ENCODE measurements at regions not wholly inside any gene's neighbourhood (a gene's known extent, or its start where the extent isn't known, plus 50 kb on each side); places are given as distances from the start of the nearest gene placed in this dataset.

DNA sequence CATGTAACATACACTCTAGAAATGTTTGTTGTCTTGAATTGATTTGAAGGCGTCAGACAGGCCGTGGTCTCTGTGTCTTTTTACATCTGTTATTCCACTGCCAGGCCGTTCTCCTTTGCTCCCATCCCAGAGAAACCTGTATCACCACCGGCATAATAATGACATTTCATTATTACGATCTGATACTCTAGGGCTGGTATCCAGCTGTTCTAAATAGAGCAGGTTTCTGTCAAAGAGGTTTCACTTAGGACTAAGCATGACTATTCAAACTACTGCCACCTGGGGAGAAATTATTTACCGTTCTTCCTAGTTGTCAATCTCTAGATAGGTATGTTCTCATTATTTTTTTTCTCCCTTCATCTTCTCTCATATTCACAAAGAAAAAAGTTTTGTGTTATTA, 1016.2 kb upstream of the EEF2KMT start:
- intact Hi-C loops (cut with DNase I; ENCODE audit: low total_unique reads), result no loop called here
- H3K4me3 ChIP-seq, result no peak overlapping the region
- DNase-seq, result no peak
- H3K36me3 ChIP-seq, result no peaks in the 10 kb centered on the region
- TF ChIP-seq POLR2A (IDR thresholded peaks at IDR 0.05), result no peak
- TF ChIP-seq, protein P1, sequence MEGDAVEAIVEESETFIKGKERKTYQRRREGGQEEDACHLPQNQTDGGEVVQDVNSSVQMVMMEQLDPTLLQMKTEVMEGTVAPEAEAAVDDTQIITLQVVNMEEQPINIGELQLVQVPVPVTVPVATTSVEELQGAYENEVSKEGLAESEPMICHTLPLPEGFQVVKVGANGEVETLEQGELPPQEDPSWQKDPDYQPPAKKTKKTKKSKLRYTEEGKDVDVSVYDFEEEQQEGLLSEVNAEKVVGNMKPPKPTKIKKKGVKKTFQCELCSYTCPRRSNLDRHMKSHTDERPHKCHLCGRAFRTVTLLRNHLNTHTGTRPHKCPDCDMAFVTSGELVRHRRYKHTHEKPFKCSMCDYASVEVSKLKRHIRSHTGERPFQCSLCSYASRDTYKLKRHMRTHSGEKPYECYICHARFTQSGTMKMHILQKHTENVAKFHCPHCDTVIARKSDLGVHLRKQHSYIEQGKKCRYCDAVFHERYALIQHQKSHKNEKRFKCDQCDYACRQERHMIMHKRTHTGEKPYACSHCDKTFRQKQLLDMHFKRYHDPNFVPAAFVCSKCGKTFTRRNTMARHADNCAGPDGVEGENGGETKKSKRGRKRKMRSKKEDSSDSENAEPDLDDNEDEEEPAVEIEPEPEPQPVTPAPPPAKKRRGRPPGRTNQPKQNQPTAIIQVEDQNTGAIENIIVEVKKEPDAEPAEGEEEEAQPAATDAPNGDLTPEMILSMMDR (IDR thresholded peaks at IDR 0.05 in 4 of 5, conservative IDR thresholded peaks at IDR 0.05 in 1 of 5), result no peak
- H3K27me3 ChIP-seq, result no peaks in the 10 kb centered on the region
- ATAC-seq, result no peak
- H3K9me3 ChIP-seq, result no peaks in the 10 kb centered on the region
- in situ Hi-C loops (cut with MboI; ENCODE audit: low sequenced_read_pairs in 4 of 4), result no loop called here
- no peak overlapping the region for H3K27ac ChIP-seq
- no peaks in the 10 kb centered on the region for H3K4me1 ChIP-seq

DNA sequence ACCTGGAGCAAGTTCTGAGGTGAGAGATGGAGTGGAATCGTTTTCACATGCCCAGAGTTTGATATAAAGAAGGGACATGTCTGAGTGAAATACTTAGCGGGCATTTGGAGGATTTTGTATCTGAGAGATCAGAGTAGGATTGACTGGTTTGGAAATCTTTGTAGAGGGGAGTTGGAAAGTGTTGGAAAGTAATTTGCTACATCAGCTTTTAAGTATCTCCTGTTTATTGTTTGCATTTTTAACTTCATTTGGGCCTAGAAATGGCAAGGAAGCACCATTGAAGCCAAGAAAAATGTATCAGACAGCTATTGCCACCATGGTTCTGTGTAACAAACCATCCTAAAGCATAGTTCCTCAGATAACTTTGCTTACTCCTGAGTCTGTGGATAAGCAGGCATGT, 1015.1 kb upstream of the EEF2KMT start:
- intact Hi-C loops (cut with DNase I; ENCODE audit: low total_unique reads), result no loop called here
- in situ Hi-C loops (cut with MboI; ENCODE audit: low sequenced_read_pairs in 4 of 4), result no loop called here
- no peaks in the 10 kb centered on the region for H3K27me3 ChIP-seq
- H3K4me1 ChIP-seq, result no peaks in the 10 kb centered on the region
- no peak for DNase-seq
- no peaks in the 10 kb centered on the region for H3K9me3 ChIP-seq
- H3K4me3 ChIP-seq, result no peak overlapping the region
- no peaks in the 10 kb centered on the region for H3K36me3 ChIP-seq
- no peak overlapping the region for H3K27ac ChIP-seq
- no peak for ATAC-seq
- no peak for TF ChIP-seq POLR2A (IDR thresholded peaks at IDR 0.05)

DNA sequence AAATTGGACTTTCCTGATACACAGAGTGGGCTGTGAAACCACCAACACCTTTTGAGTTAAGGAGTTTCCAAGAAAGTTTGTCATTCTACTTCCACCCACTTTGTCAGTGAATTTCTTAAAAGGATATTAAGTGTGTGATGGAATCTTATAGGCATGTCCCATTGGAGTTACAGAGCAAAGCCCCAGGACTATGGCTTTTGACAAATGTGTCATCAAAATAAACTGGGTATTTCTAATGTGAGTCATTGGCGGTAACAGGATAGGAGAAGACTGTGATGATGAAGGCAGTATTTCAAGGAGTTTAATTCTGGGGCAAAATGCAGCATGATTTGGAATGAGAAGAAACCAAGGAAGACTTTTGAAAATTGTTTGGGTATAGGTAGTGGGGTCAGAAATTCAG, 1013.8 kb upstream of the EEF2KMT start:
- no peak for ATAC-seq
- intact Hi-C loops (cut with DNase I; ENCODE audit: low total_unique reads) (no loop called here), in situ Hi-C loops (cut with MboI; ENCODE audit: low sequenced_read_pairs in 4 of 4) (no loop called here)

DNA sequence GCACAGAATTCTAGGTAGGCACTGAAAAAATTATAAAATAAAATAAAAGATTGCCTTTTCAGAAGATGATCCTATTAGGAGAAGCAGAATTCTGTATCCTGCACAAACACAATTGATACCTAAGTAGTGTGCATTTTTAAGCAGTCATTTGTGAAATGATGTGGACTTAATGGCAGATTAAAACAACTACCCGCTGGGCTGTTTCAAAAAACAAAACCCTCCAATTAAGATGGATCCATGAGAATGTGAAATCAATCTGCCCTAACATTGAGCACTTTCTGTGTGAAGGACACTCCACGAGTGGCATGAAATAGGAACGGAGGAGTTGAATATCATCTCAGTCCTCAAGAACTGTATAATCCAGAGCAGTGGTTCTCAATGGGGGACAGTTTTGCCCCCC, 1012.8 kb upstream of the EEF2KMT start:
- Histone ChIP-seq H3K27ac (no peak overlapping the region), H3K4me3 (no peak overlapping the region), H3K36me3 (no peaks in the 10 kb centered on the region), H3K27me3 (no peaks in the 10 kb centered on the region), H3K9me3 (no peaks in the 10 kb centered on the region), H3K4me1 (no peaks in the 10 kb centered on the region)
- TF ChIP-seq, protein P1 (IDR thresholded peaks at IDR 0.05 in 4 of 5, conservative IDR thresholded peaks at IDR 0.05 in 1 of 5), result no peak
- TF ChIP-seq POLR2A (IDR thresholded peaks at IDR 0.05), result no peak
- DNase-seq (no peak), ATAC-seq (no peak)
- in situ Hi-C loops (cut with MboI; ENCODE audit: low sequenced_read_pairs in 4 of 4) (no loop called here), intact Hi-C loops (cut with DNase I; ENCODE audit: low total_unique reads) (no loop called here)

More for the DNA sequence above, 1013.8 kb upstream of the EEF2KMT start:
- Histone ChIP-seq H3K36me3 (no peaks in the 10 kb centered on the region), H3K4me1 (no peaks in the 10 kb centered on the region), H3K9me3 (no peaks in the 10 kb centered on the region), H3K27me3 (no peaks in the 10 kb centered on the region), H3K27ac (no peak overlapping the region), H3K4me3 (no peak overlapping the region)
- no peak for DNase-seq
- no peak for TF ChIP-seq POLR2A (IDR thresholded peaks at IDR 0.05)
- TF ChIP-seq, protein P1 (IDR thresholded peaks at IDR 0.05 in 4 of 5, conservative IDR thresholded peaks at IDR 0.05 in 1 of 5), result no peak

DNA sequence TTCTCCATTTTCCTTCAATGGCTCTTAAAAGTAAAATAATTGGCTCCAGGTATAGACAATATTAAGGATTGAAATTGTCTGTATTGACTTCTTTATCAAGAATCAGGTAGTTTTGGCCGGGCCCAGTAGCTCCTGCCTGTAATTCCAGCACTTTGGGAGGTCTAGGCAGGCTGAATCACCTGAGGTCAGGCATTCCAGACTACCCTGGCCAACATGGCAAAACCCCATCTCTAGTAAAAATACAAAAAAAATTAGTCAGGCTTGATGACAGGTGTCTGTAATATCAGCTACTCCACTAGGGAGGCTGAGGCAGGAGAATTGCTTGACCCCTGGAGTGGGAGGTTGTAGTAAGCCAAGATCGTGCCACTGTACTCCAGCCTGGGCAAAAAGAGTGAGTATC, 1008.5 kb upstream of the EEF2KMT start:
- in situ Hi-C loops (cut with MboI; ENCODE audit: low sequenced_read_pairs in 4 of 4), result no loop called here
- Histone ChIP-seq H3K4me3 (no peak overlapping the region), H3K27ac (no peak overlapping the region), H3K27me3 (no peaks in the 10 kb centered on the region), H3K9me3 (no peaks in the 10 kb centered on the region), H3K4me1 (no peaks in the 10 kb centered on the region), H3K36me3 (no peaks in the 10 kb centered on the region)
- intact Hi-C loops (cut with DNase I; ENCODE audit: low total_unique reads), result no loop called here
- no peak for TF ChIP-seq POLR2A (IDR thresholded peaks at IDR 0.05)
- TF ChIP-seq, protein P1 (IDR thresholded peaks at IDR 0.05 in 4 of 5, conservative IDR thresholded peaks at IDR 0.05 in 1 of 5), result no peak
- no peak for DNase-seq
- no peak for ATAC-seq
